K562 (cell line): ENCODE measurements at regions not wholly inside any gene's neighbourhood (a gene's known extent, or its start where the extent isn't known, plus 50 kb on each side); places are given as distances from the start of the nearest gene placed in this dataset.

Experiments used
- ATAC-seq: fragments of 200-7000 bp; cut with Tn5 transposase; 3 replicates; pipeline ENCODE4 v1.9.1; 2020; ENCODE audit warnings: moderate library complexity
- BruUV-seq: library from RNA; stranded (reverse); fragments of 400-500 nt; replicated peaks from 2 replicates; lab custom pipeline; 2021; lab: Mats Ljungman, UMichigan
- CTCF ChIA-PET: fragments of 300-600 bp; formaldehyde crosslinking; extraction: SDS; loops from one replicate; lab custom pipeline; 2021; ENCODE audit warnings: low intra/inter-chr PET ratio; lab: Yijun Ruan, JAX
- POLR2A ChIA-PET: fragments of 300-600, 350-650 bp; sonication (Branson Sonifier 250); formaldehyde crosslinking; extraction: SDS; loops from one replicate; lab custom pipeline; 2021; ENCODE audit warnings: antibody characterized with exemption, inconsistent platforms; lab: Yijun Ruan, JAX
- DNase-seq, 4 experiments: peaks; one replicate each; pipeline versions ENCODE4 v3.0.0 to v3.0.0-alpha.2; 2011 to 2018; ENCODE audit warnings: low spot score in 3 of 4, mixed read lengths in 3 of 4; ENCODE audit errors: extremely low read depth in 1 of 4
- FAIRE-seq: peaks from 2 replicates; lab custom pipeline; 2011; peaks lifted over from hg19 to GRCh38; lab: Jason Lieb, UNC
- H2AFZ ChIP-seq: 2 replicates; pipeline ENCODE4 v1.6.0; 2011; ENCODE audit warnings: low read depth, low read length, control low read depth, inconsistent platforms
- H3K27ac ChIP-seq: fragments of 200-600 bp; 3 replicates; pipeline ENCODE4 v1.8.0; 2011; ENCODE audit warnings: low read depth, mild to moderate bottlenecking, control low read depth, inconsistent platforms, low read length, moderate library complexity, mixed read lengths; ENCODE audit errors: extremely low read depth
- H3K27me3 ChIP-seq, 2 experiments: fragments of 300-600 bp in 1 of 2; 2 replicates in 1 of 2; 3 replicates in 1 of 2; pipeline versions ENCODE4 v1.6.0 to v1.8.0; 2011; ENCODE audit warnings: inconsistent platforms in 2 of 2, low read length in 2 of 2, mild to moderate bottlenecking in 1 of 2, mixed read lengths in 1 of 2, moderate library complexity in 1 of 2; ENCODE audit not compliant: control insufficient read depth in 2 of 2, insufficient read depth in 2 of 2
- H3K36me3 ChIP-seq: fragments of 300-600 bp; 3 replicates; pipeline ENCODE4 v1.8.0; 2011; ENCODE audit warnings: mild to moderate bottlenecking, low read length, inconsistent platforms; ENCODE audit not compliant: control insufficient read depth, insufficient read depth
- H3K4me1 ChIP-seq, 2 experiments: fragments of 200-600 bp in 1 of 2; replicated peaks in 1 of 2; 2 replicates in 1 of 2; 3 replicates in 1 of 2; pipeline versions ENCODE4 v1.5.1 to v1.8.0; 2011; ENCODE audit warnings: inconsistent platforms in 2 of 2, low read length in 2 of 2, mild to moderate bottlenecking in 1 of 2, mixed read lengths in 1 of 2, moderate library complexity in 1 of 2; ENCODE audit not compliant: control insufficient read depth in 2 of 2, insufficient read depth in 2 of 2
- H3K4me2 ChIP-seq: 2 replicates; pipeline ENCODE4 v1.6.1; 2011; ENCODE audit warnings: low read length, control low read depth, inconsistent platforms, mixed read lengths; ENCODE audit not compliant: insufficient read depth
- H3K4me3 ChIP-seq: fragments of 200-600 bp; sonication (generic), shearing (Covaris generic); 2 replicates; pipeline ENCODE4 v1.5.1; 2016; ENCODE audit warnings: control low read depth, inconsistent platforms
- H3K79me2 ChIP-seq: fragments of 200-600 bp; 3 replicates; pipeline ENCODE4 v1.8.0; 2011; ENCODE audit warnings: low read length, inconsistent platforms; ENCODE audit not compliant: control insufficient read depth, insufficient read depth
- H3K9ac ChIP-seq, 2 experiments: 2 replicates each; pipeline versions ENCODE4 v1.6.0 to v1.6.1; 2011; ENCODE audit warnings: low read depth in 2 of 2, low read length in 2 of 2, control low read depth in 1 of 2, inconsistent platforms in 1 of 2, mild to moderate bottlenecking in 1 of 2, mixed read lengths in 1 of 2; ENCODE audit not compliant: insufficient read depth in 1 of 2
- H3K9me1 ChIP-seq: one replicate; pipeline ENCODE4 v1.6.0; 2011; ENCODE audit warnings: inconsistent platforms, mild to moderate bottlenecking, low read length, moderate library complexity; ENCODE audit not compliant: control insufficient read depth, insufficient read depth
- H3K9me3 ChIP-seq: replicated peaks from 2 replicates; pipeline ENCODE4 v1.5.1; 2011; ENCODE audit warnings: low read depth, low read length, inconsistent platforms; ENCODE audit not compliant: control insufficient read depth, insufficient read depth
- H4K20me1 ChIP-seq: replicated peaks from 2 replicates; pipeline ENCODE4 v1.6.1; 2011; ENCODE audit warnings: low read length, inconsistent platforms, mixed read lengths; ENCODE audit not compliant: control insufficient read depth, insufficient read depth
- CC2D1A ChIP-seq: fragments of 450-650 bp; IDR thresholded peaks from 2 replicates; pipeline ENCODE4 v1.6.1; 2017; ENCODE audit warnings: mild to moderate bottlenecking
- MEF2D ChIP-seq: conservative IDR thresholded peaks from 2 replicates; pipeline ENCODE4 v1.6.1; 2016; ENCODE audit warnings: low read depth, missing genetic modification characterization, missing compliant biosample characterization
- NFRKB ChIP-seq: fragments of 450-650 bp; IDR thresholded peaks from 2 replicates; pipeline ENCODE4 v1.6.1; 2016; ENCODE audit warnings: low read depth
- NR0B1 ChIP-seq: fragments of 450-650 bp; IDR thresholded peaks from one replicate; pipeline ENCODE4 v1.6.1; 2018; ENCODE audit warnings: mild to moderate bottlenecking, moderate library complexity; ENCODE audit not compliant: partially characterized antibody
- PREB ChIP-seq: sonication (generic); formaldehyde crosslinking; IDR thresholded peaks from 2 replicates; pipeline ENCODE4 v1.8.1; 2023; ENCODE audit warnings: mild to moderate bottlenecking, missing genetic modification reagents
- WGBS: fragments of 100-300 bp; shearing (Covaris generic); methylation state at CpG from one replicate; pipeline ENCODE4 v1.1.6; 2016; ENCODE audit warnings: low coverage, mixed read lengths; ENCODE audit not compliant: insufficient coverage; ENCODE audit errors: missing lambda C conversion rate; 5-methylcytosine and 5-hydroxymethylcytosine counted together
- in situ Hi-C: fragments of 300-500 bp; cut with MboI; formaldehyde crosslinking; loops from 4 replicates; pipeline ENCODE4 v1.15.0; 2018; ENCODE audit warnings: inconsistent platforms, mixed read lengths
- intact Hi-C: fragments of 100-400 bp; cut with micrococcal nuclease; formaldehyde crosslinking; loops from 2 replicates; pipeline ENCODE4 v1.14.2; 2022

- ChIA-PET POLR2A (interaction anchor here (1.2 kb wide), 1 partner anchor 121 kb away, joined by 5 read pairs; no protein-coding TSS in a partner anchor), CTCF (no interaction called here)
- H3K36me3 ChIP-seq, result no peaks in the 10 kb centered on the region
- FAIRE-seq, result no peak
- no peak overlapping the region for H3K9ac ChIP-seq
- no TSS peak for BruUV-seq
- ATAC-seq, result peak; percentile 79
- no peak for DNase-seq
- H2AFZ ChIP-seq, result no peak overlapping the region
- H3K9me1 ChIP-seq, result no peaks in the 10 kb centered on the region
- no peak overlapping the region for H3K4me3 ChIP-seq
- WGBS, result 0% methylated on average over 7 of the region's 13 CpGs
- in situ Hi-C loops (no loop called here), intact Hi-C loops (no loop called here)
- H3K27ac ChIP-seq, result no peak overlapping the region
- H3K4me1 ChIP-seq, result no peaks in the 10 kb centered on the region
- TF ChIP-seq NFRKB, result no peak
- peaks cover 25 to 70% of the 10 kb centered on the region in 2 experiments for H3K27me3 ChIP-seq
- no peak overlapping the region for H3K4me2 ChIP-seq
- no peaks in the 10 kb centered on the region for H3K79me2 ChIP-seq
- no peaks in the 10 kb centered on the region for H4K20me1 ChIP-seq
- no peaks in the 10 kb centered on the region for H3K9me3 ChIP-seq
Measured at GRCh38 chr2:551621-552020, 125.6 kb downstream of the TMEM18 start.

- ATAC-seq (peak; percentile 42; the same call in 2 of the 3 replicates), FAIRE-seq (no peak), DNase-seq (no peak)
- no TSS peak for BruUV-seq
- H3K9me1 ChIP-seq, result no peaks in the 10 kb centered on the region
- no peak overlapping the region for H3K27ac ChIP-seq
- ChIA-PET CTCF (no interaction called here), POLR2A (no interaction called here)
- H3K4me2 ChIP-seq, result no peak overlapping the region
- H3K9ac ChIP-seq, result no peak overlapping the region
- no peaks in the 10 kb centered on the region for H3K9me3 ChIP-seq
- no peaks in the 10 kb centered on the region for H4K20me1 ChIP-seq
- no peaks in the 10 kb centered on the region for H3K36me3 ChIP-seq
- no peak overlapping the region for H2AFZ ChIP-seq
- H3K79me2 ChIP-seq, result no peaks in the 10 kb centered on the region
- H3K27me3 ChIP-seq, result peaks cover 25 to 70% of the 10 kb centered on the region in 2 experiments
- intact Hi-C loops, result no loop called here
- 2% methylated on average over 13 of the region's 13 CpGs for WGBS
- TF ChIP-seq PREB, result no peak
- TF ChIP-seq NR0B1, result no peak
- no peak for TF ChIP-seq CC2D1A
- no peak for TF ChIP-seq MEF2D (tag)
- TF ChIP-seq, all 486 proteins: peak for 0
- in situ Hi-C loops, result no loop called here
- no peaks in the 10 kb centered on the region for H3K4me1 ChIP-seq
- no peak overlapping the region for H3K4me3 ChIP-seq
Measured at GRCh38 chr2:550860-551567, 126.2 kb downstream of the TMEM18 start.
